IPS-NIHi7 (cell line): ENCODE measurements at regions not wholly inside any gene's neighbourhood (a gene's known extent, or its start where the extent isn't known, plus 50 kb on each side); places are given as distances from the start of the nearest gene placed in this dataset.

Experiments used
- DNase-seq: peaks from one replicate; pipeline ENCODE4 v3.0.0; 2012; ENCODE audit warnings: mixed read lengths; ENCODE audit errors: extremely low spot score

- DNase-seq: peak; percentile 91
Observed at GRCh38 chr9:36728651-36729520, 156.2 kb downstream of the MELK start.

DNA sequence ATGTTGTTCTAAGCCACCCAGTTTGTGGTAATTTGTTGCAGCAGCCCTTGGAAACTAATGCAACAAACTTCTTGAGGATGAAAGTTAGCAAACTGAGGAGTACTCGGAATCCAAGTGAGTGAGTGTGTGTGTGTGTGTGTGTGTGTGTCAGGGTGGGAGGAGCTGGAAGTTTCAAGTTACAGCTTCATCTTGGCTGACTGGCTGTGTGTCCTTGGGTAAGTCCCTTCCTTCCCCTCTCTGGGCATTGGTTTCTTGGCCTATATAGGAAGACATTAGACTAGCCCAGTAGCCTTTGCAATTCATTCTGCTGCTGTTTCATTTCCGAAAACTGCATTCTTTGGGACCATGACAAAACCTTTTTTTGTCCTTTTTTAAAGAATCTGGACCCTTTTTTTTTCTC lies 157.2 kb downstream of the MELK start:
- no peak for DNase-seq

- DNase-seq: no peak
Observed at GRCh38 chr9:36730414-36730813, 157.7 kb downstream of the MELK start.

DNA sequence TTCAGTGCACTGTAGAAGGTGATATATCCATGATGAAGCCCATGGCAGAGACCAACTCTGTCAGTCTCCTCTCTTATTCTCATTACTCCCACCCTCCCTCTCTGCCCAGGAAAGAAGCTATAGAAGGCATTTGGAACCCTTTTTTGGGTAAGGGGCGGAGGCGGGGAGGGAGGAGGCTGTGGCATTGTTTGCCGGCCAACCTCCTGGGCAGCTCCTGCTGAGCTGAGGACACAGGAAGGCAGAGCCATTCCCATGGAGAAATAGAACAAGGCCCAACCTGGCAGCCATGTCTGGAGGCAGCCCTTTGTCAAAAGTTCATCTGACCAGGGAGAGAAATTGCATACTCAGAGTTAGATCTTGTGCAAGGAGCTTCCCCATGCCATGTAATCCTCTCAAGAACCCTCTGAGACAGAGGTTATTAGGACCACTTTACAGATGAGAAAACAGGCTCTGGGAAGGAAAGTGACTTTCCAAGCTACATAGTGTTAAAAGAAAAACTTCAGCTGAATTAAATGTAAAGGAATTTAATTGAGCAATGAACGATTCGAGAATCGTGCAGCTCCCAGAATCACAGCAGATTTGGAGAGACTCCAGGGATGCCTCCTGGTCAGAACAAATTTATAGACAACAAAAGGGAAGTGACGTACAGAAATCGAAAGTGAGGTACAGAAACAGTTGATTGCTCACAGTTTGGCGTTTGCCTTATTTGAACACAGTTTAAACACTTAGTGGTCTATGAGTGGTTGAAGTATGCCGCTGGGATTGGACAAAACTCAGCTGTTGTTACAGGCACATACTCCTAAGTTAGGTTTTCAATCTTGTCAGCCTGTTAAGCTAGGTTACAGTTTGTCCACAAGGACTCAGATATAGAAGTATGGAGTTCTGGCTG lies 158.6 kb downstream of the MELK start:
- no peak for DNase-seq

DNA sequence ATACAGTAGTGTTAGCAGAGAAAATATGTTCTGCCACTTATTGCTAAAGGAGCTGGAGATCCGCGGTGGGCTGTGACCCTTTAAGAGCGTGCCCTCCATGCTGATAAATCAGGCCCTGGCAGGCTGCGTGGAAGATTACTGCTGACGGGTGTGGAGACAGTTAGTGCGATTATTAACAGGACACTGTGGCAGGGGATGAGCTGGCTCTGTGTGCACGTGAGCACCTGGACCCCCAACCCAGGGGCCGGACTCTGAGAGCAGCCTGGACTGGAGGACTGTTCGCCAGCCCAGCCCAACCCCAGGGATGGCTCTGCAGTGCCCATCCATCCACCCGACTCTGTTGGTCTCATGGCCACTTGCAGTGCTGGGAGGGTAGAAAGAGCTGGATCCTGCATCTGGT lies 162.0 kb downstream of the MELK start:
- no peak for DNase-seq

DNA sequence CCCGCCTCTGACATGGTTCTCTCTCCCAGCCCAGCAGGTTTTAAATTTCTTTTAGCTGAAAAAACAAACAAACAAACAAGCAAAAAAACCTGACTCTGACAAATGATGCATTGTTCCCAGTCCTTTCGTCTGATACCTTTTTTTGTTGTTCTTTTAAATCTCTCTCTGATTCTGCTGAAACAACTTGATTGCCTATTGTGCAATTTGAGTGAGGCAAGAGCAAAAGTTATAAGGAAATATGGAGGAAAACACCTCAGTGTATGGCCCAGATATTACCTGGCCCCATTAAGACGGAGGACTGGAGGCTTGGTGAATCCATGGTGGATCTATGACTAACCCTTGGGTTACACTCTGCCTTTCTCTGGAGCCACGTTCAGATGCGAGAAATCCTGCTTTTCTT lies 164.0 kb downstream of the MELK start:
- no peak for DNase-seq

DNA sequence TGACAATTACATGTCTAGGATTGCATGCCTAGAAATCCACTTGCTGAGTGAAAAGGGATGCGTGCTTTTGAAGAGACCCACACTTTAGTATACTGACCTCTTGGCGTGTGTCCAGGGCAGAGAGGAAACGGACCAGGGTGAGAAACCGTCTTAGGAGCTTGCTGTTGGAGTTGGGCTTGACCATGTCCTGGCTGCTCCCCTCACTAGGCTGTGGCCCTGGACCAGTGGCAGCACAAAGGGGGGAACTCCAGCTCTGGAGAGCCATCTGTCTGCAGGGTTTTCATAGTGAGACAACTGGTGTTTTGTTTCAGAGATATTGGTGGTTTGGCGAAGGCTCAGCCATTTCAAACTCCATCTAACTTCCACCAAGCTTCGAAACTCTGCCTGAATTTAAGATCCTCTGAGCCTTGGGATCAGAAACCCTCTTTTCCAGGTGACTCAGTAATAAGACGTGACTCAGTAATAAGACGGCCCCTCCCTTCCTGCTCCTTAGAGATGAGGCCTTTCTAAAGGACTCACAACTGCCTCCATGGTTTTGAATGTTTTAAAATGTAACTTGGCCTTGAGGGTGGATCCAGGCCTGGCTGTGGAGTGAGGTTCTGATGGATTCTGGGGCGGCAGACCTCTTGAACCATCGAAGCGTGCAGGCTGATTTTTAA lies 165.8 kb downstream of the MELK start:
- no peak for DNase-seq

DNA sequence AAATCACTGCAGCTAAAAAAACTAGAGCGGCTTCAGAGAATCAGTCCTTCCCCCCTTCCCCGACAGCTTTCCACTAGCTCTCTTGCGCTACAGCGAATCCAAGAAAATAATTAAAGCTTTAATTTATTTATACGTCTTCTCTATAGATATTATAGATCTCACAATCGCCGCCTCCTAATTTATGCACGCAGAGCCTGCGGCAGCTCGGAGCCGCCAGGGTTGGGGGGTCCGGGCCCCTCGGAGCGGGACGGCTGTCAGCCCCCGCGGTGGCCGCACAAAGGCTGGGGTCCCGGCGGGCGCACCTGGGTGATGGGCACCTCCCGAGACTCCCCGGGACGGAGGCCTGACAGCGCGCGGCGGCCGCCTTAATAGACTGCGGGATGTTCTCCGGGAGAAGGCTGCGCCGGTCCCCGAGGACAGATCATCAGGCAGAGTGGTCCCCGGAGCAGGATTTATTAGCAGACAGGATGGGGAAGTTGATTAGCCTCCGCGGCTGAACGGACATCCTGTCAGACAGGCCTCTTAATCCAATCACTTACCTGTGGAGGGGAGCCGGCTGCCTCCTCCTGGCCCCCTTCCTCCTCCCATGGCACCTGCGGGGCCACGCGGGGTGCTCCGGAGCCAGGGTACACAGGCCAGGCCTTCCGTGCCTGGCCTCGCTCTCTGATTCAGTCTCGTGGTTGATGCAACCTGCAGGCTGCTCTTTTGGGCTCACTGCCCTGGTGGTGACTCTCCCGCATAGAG lies 166.8 kb downstream of the MELK start:
- no peak for DNase-seq

DNA sequence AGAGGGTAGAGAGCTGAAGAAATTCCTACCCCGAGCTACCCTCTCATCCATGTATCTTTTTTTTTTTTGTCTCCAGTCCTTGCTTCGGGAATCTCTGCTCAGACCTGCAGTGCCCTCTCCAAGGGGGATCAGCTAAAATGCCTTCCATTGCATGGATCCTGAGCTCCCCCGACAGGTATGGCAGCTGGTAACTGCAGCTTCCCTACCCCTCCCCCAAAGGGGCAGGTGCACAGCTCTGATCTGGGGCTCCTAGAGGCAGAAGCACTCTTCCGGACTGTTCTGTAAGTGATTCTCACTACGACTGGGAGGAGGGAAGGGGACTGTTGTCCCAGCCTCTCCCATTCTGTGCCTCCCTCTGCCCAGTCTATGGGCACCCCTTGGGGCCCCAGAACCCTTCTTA lies 169.6 kb downstream of the MELK start:
- DNase-seq: no peak

DNA sequence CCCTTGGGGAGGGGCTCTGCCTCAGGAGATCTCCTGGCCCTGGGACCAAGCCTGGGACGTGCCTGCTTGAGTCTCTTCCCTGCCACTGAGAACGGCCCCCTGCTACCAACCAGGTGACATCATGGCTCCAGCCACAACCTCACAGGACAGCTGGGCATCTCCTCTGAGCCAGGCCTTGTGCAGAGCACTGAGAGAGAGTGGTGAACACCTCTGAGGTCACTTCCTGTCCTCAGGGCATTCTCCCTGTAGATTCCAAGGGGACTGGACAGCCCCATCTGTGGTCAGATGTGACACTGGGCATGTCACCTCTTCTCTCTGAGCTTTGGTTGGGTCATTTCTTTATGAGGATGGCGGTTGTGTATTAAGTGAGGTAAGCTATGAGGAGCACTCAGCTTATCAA lies 172.0 kb downstream of the MELK start:
- DNase-seq: no peak

GRCh38 chr9:36745977-36746376 lies 173.3 kb downstream of the MELK start:
- no peak for DNase-seq

DNA sequence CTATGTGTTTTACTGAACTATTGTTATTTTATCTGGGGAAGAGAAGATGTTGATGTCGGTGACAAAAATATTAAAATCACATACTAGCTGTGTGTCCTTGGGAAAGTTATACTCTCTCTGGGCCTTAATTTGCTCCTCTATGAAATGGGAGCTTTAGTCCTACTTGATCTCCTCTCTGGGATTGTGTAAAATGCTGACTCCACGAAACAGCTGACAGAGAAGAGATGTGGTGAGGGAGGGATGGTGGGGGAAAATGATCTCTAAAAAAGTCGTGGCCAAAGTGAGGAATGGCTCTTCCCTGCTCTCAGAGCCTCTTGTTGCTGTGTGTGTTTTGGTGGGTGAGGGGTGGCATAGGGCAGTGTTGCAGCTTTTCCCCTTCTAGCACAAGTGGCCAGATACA lies 173.7 kb downstream of the MELK start:
- no peak for DNase-seq

DNA sequence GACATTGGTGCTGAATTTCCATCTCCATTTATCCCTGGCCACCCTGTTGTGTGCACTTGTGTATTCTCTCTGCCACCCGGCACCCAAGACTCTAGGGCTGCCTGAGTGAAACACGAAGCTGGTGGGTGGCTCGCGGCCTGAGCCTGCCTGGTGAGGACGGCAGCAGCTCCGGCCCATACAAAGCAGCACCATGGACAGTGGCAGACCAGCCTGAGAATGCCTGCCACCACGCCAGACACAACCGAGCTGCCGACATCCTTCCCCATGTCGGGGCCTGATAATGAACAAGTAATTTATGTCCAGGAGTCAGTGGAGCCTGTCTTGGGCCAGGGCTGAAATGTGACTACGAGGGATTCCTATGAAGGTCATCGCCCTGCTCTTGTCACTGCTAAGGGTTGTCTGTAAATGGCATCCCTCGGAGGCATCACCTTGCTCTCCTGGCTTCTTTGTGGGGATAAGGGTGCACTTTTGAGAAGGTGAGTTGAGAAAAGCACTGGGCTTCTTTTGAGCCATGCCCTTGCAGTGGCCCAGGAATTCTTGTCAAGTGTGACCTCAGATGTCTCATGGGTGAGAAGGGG lies 175.7 kb downstream of the MELK start:
- peak; percentile 91 for DNase-seq

DNA sequence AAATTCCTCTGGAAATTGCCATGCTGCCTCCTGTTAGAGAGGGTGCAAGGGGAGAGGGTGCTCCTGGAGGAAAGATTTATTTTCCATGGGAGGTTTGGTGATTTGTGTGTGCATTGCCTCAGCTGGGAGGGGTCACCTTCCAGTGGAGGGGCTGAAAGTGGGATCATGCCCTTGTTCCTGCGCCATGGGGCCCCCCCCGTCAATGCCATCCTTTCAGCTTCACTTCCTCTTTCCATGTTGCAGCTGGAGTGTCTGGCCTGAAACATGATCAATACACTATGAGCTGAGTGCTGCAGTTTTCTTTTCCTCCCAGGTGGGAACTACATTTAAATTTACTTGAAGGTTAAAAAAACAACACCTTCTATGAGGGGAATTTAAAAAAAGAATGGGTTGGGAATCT lies 176.8 kb downstream of the MELK start:
- no peak for DNase-seq

GRCh38 chr9:36750630-36751029 lies 177.9 kb downstream of the MELK start:
- no peak for DNase-seq

GRCh38 chr9:36755019-36755418 lies 182.3 kb downstream of the MELK start:
- DNase-seq: no peak

GRCh38 chr9:36759141-36759540 lies 186.4 kb downstream of the MELK start:
- DNase-seq: no peak

DNA sequence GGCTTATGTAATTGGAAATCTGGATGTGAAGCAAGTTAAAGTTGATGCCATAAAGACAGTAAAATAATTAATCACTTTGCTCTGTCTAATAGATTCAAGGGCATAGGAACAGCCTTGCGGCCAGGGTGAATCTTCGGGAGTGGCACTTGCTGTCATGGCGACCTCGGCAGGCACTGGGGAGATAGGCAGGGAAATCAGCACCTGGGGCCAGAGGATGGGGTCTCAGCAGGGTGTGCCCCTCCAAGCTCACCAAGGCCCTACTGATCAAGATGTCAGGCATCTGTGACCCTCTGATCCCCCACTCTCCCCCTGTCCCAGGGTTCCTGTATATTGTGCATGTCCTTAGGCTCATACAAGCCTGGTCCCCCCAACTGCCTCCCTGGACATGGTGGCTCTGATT lies 187.3 kb downstream of the MELK start:
- no peak for DNase-seq

- DNase-seq: no peak
Observed at GRCh38 chr9:36760667-36761420, 188.1 kb downstream of the MELK start.

GRCh38 chr9:36762958-36763357 lies 190.3 kb downstream of the MELK start:
- DNase-seq: no peak

DNA sequence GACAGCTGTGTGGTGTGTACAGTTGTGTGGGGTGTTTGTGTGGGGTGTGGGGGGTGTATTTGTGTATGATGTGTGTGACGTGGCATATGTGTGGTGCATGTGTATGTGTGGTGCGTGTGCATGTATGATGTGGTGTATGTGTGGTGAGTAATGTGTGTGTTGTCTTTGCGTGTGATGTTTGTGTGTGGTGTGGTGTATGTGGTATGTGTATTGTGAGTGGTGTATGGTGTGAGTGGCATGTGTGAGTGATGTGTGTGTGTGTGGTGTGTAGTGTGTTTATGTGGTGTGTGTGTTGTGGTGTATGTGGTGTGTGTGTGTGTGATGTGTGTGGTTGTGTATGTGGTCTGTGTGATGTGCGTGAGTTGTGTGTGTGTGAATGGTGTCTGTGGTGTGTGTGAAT lies 191.1 kb downstream of the MELK start:
- no peak for DNase-seq
